ENCODE measurements at regions not wholly inside any gene's neighbourhood (a gene's known extent, or its start where the extent isn't known, plus 50 kb on each side); places are given as distances from the start of the nearest gene placed in this dataset.

DNA sequence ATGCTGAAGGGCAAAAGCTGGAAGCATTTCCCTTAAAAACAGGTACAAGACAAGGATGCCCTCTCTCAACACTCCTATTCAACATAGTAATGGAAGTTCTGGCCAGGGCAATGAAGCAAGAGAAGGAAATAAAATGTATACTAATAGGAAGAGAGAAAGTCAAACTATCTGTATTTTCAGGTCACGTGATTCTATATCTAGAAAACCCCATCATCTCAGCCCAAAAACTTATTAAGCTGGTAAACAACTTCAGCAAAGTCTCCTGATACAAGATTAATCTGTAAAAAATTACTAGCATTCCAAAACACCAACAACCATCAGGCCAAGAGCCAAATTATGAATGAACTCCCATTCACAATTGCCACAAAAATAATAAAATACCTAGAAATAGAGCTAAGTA is 213.2 kb upstream of the CNTNAP5 start:
- no peak overlapping the region for H3K27ac ChIP-seq (ENCODE audit: low read depth in 1 of 2, low read length in 1 of 2)
- TF ChIP-seq CTCF (IDR thresholded peaks at IDR 0.05; ENCODE audit: control extremely low read depth, extremely low read depth) = no peak
- no peaks in the 10 kb centered on the region for H3K27me3 ChIP-seq (ENCODE audit: control insufficient read depth in 3 of 3, insufficient read depth in 3 of 3, low read length in 2 of 3)
- H3K9me3 ChIP-seq (ENCODE audit: control insufficient read depth in 4 of 4, insufficient read depth in 3 of 4, low read length in 3 of 4) = peaks cover 0 to 12% (median 0%) of the 10 kb centered on the region in 4 donors
- peaks cover 0 to 2% (median 0%) of the 10 kb centered on the region in 5 donors for H3K4me1 ChIP-seq (ENCODE audit: control insufficient read depth in 5 of 5, insufficient read depth in 5 of 5, low read length in 5 of 5)
- H3K9ac ChIP-seq (ENCODE audit: insufficient read depth in 1 of 2, low read length in 2 of 2) = no peak overlapping the region
- H3K36me3 ChIP-seq (ENCODE audit: control insufficient read depth in 4 of 4, insufficient read depth in 4 of 4, low read length in 4 of 4) = no peaks in the 10 kb centered on the region
- WGBS, 2 donors = 75 to 81% methylated on average over 1 of the region's 1 CpG
- no peak overlapping the region for H3K4me3 ChIP-seq
- DNase-seq = no peak
- no peak for ATAC-seq (ENCODE audit: insufficient read depth, low FRiP score)

DNA sequence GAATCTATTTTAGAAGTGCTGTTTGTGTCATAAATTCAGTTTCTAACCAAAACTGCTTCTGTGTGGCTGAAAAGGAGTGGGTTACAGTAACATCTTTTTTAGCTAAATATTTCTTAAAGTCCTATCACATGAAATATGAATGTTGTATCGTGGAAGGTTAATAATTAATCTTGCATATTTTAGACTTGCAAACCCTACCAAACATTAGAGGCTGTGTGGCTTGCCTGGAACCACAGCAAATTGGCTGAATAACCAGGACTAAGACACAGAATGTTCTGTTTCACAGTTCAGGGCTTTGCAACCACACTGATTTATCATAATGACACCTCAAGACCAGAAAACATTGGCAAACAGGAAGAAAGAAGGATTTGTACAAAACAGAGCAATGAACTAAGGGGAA is 208.9 kb upstream of the CNTNAP5 start:
- Histone ChIP-seq H3K9ac (ENCODE audit: insufficient read depth in 1 of 2, low read length in 2 of 2) (no peak overlapping the region), H3K27ac (ENCODE audit: low read depth in 1 of 2, low read length in 1 of 2) (no peak overlapping the region), H3K27me3 (ENCODE audit: control insufficient read depth in 3 of 3, insufficient read depth in 3 of 3, low read length in 2 of 3) (no peaks in the 10 kb centered on the region), H3K36me3 (ENCODE audit: control insufficient read depth in 4 of 4, insufficient read depth in 4 of 4, low read length in 4 of 4) (no peaks in the 10 kb centered on the region), H3K9me3 (ENCODE audit: control insufficient read depth in 4 of 4, insufficient read depth in 3 of 4, low read length in 3 of 4) (no peaks in the 10 kb centered on the region), H3K4me1 (ENCODE audit: control insufficient read depth in 5 of 5, insufficient read depth in 5 of 5, low read length in 5 of 5) (no peaks in the 10 kb centered on the region), H3K4me3 (no peak overlapping the region)
- DNase-seq (no peak), ATAC-seq (ENCODE audit: insufficient read depth, low FRiP score) (no peak)
- no peak for TF ChIP-seq CTCF (IDR thresholded peaks at IDR 0.05; ENCODE audit: control extremely low read depth, extremely low read depth)
- 55 to 72% methylated on average over 1 of the region's 1 CpG for WGBS, 2 donors

DNA sequence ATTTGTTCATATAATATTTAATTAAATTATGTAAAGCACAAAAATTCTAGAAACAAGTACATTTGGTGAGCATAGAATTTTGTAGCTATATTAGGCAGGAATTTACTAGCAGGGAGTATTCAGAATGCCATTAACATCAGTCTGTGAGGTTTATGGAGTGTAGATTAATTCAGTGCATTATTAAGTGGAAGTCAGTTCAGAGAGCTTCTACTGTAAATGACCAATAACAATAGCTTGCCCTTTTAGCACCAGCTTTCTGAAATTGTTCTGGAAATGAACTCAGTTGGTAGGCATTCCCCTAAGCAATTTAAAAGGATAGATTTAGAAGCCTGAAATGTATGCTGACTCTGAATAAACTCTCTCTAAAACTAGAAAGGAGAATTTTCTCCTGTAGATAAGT is 208.2 kb upstream of the CNTNAP5 start:
- H3K9ac ChIP-seq (ENCODE audit: insufficient read depth in 1 of 2, low read length in 2 of 2) = no peak overlapping the region
- DNase-seq (no peak), ATAC-seq (ENCODE audit: insufficient read depth, low FRiP score) (no peak)
- no peak overlapping the region for H3K4me3 ChIP-seq
- H3K27ac ChIP-seq (ENCODE audit: low read depth in 1 of 2, low read length in 1 of 2) = no peak overlapping the region
- H3K36me3 ChIP-seq (ENCODE audit: control insufficient read depth in 4 of 4, insufficient read depth in 4 of 4, low read length in 4 of 4) = no peaks in the 10 kb centered on the region
- no peak for TF ChIP-seq CTCF (IDR thresholded peaks at IDR 0.05; ENCODE audit: control extremely low read depth, extremely low read depth)
- H3K27me3 ChIP-seq (ENCODE audit: control insufficient read depth in 3 of 3, insufficient read depth in 3 of 3, low read length in 2 of 3) = no peaks in the 10 kb centered on the region
- H3K4me1 ChIP-seq (ENCODE audit: control insufficient read depth in 5 of 5, insufficient read depth in 5 of 5, low read length in 5 of 5) = no peaks in the 10 kb centered on the region
- H3K9me3 ChIP-seq (ENCODE audit: control insufficient read depth in 4 of 4, insufficient read depth in 3 of 4, low read length in 3 of 4) = no peaks in the 10 kb centered on the region

DNA sequence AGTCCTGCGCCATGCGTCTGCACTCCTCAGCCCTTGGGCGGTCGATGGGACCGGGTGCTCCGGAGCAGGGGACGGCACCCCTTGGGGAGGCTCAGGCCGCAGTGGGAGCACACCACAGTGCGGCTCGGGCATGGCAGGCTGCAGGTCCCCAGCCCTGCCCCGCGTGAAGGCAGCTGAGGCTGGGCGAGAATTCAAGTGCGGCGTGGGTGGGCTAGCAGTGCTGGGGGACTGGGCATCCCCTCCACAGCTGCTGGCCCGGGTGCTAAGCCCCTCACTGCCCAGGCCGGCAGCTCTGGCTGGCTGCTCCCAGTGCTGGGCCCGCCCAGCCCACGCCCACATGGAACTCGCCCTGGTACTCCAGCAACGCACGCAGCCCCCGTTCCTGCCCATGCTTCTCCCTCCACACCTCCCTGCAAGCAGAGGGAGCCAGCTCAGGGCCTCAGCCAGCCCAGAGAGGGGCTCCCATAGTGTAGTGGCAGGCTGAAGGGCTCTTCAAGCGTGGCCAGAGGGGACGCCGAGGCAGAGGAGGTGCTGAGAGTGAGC is 198.3 kb upstream of the CNTNAP5 start:
- H3K9me3 ChIP-seq (ENCODE audit: control insufficient read depth in 4 of 4, insufficient read depth in 3 of 4, low read length in 3 of 4) = peaks cover 0 to 3% (median 0%) of the 10 kb centered on the region in 4 donors
- 96 to 99% methylated on average over 26 of the region's 26 CpGs for WGBS, 2 donors
- DNase-seq (no peak), ATAC-seq (ENCODE audit: insufficient read depth, low FRiP score) (no peak)
- TF ChIP-seq CTCF (IDR thresholded peaks at IDR 0.05; ENCODE audit: control extremely low read depth, extremely low read depth) = no peak
- no peaks in the 10 kb centered on the region for H3K4me1 ChIP-seq (ENCODE audit: control insufficient read depth in 5 of 5, insufficient read depth in 5 of 5, low read length in 5 of 5)
- H3K27ac ChIP-seq (ENCODE audit: low read depth in 1 of 2, low read length in 1 of 2) = no peak overlapping the region
- H3K9ac ChIP-seq (ENCODE audit: insufficient read depth in 1 of 2, low read length in 2 of 2) = no peak overlapping the region
- H3K27me3 ChIP-seq (ENCODE audit: control insufficient read depth in 3 of 3, insufficient read depth in 3 of 3, low read length in 2 of 3) = no peaks in the 10 kb centered on the region
- no peak overlapping the region for H3K4me3 ChIP-seq
- no peaks in the 10 kb centered on the region for H3K36me3 ChIP-seq (ENCODE audit: control insufficient read depth in 4 of 4, insufficient read depth in 4 of 4, low read length in 4 of 4)
